H1 (cell line): ENCODE measurements at regions not wholly inside any gene's neighbourhood (a gene's known extent, or its start where the extent isn't known, plus 50 kb on each side); places are given as distances from the start of the nearest gene placed in this dataset.

Experiments
- CTCF ChIA-PET: fragments of 300-600 bp; sonication (Branson Sonifier 250); formaldehyde crosslinking; loops from one replicate; lab custom pipeline; 2021; ENCODE audit not compliant: partially characterized antibody; lab: Charles Lee
- POLR2A ChIA-PET: fragments of 300-600 bp; sonication (Branson Sonifier 250); formaldehyde crosslinking; loops from one replicate; lab custom pipeline; 2021; ENCODE audit warnings: inconsistent platforms; ENCODE audit not compliant: partially characterized antibody; lab: Charles Lee
- DNase-seq, 2 experiments: peaks; one replicate each; pipeline versions ENCODE4 v3.0.0 to v3.0.0-alpha.2; 2010 to 2022; ENCODE audit warnings: low spot score in 2 of 2, low read depth in 1 of 2, mixed read lengths in 1 of 2
- FAIRE-seq: peaks from 2 replicates; lab custom pipeline; 2011; peaks lifted over from hg19 to GRCh38; lab: Jason Lieb, UNC
- H2AFZ ChIP-seq: 2 replicates; pipeline ENCODE4 v1.8.1; 2012; ENCODE audit warnings: low read length, inconsistent platforms
- H2AK5ac ChIP-seq: 2 replicates; pipeline ENCODE4 v1.6.1; 2013; ENCODE audit warnings: low read depth, low read length
- H2BK120ac ChIP-seq: replicated peaks from 2 replicates; pipeline ENCODE3; 2013; ENCODE audit warnings: low read depth, low read length, inconsistent platforms
- H2BK12ac ChIP-seq: 2 replicates; pipeline ENCODE4 v1.6.1; 2013; ENCODE audit warnings: low read depth, low read length
- H2BK15ac ChIP-seq: 2 replicates; pipeline ENCODE4 v1.6.1; 2013; ENCODE audit warnings: low read length
- H2BK20ac ChIP-seq: 2 replicates; pipeline ENCODE4 v1.6.1; 2013; ENCODE audit warnings: low read length
- H2BK5ac ChIP-seq: 2 replicates; pipeline ENCODE4 v1.6.1; 2013; ENCODE audit warnings: low read depth, low read length
- H3K14ac ChIP-seq: 2 replicates; pipeline ENCODE4 v1.6.1; 2013; ENCODE audit warnings: inconsistent platforms; ENCODE audit not compliant: insufficient read length
- H3K18ac ChIP-seq: 2 replicates; pipeline ENCODE4 v1.6.1; 2013; ENCODE audit warnings: low read length; ENCODE audit errors: extremely low read depth
- H3K23ac ChIP-seq: 2 replicates; pipeline ENCODE4 v1.6.1; 2013; ENCODE audit warnings: inconsistent platforms; ENCODE audit not compliant: insufficient read length
- H3K23me2 ChIP-seq: 2 replicates; pipeline ENCODE4 v1.6.1; 2013; ENCODE audit warnings: low read depth, low read length
- H3K27ac ChIP-seq: 2 replicates; pipeline ENCODE4 v1.6.1; 2011; ENCODE audit warnings: low read depth, low read length, inconsistent platforms
- H3K27me3 ChIP-seq, 4 experiments: replicated peaks in 1 of 4; 1 replicate in 1 of 4; 2 replicates in 3 of 4; pipeline versions ENCODE4 v1.6.1 to v1.8.1; 2011 to 2013; ENCODE audit warnings: low read length in 3 of 4, mild to moderate bottlenecking in 3 of 4, inconsistent platforms in 2 of 4, mixed read lengths in 2 of 4, moderate library complexity in 1 of 4; ENCODE audit not compliant: control insufficient read depth in 3 of 4, insufficient read depth in 3 of 4; ENCODE audit errors: extremely low read depth in 1 of 4
- H3K36me3 ChIP-seq, 4 experiments: 2 replicates each; pipeline versions ENCODE4 v1.6.1 to v1.8.1; 2011 to 2013; ENCODE audit warnings: mild to moderate bottlenecking in 4 of 4, low read length in 3 of 4, moderate library complexity in 2 of 4, control low read depth in 1 of 4, inconsistent platforms in 1 of 4; ENCODE audit not compliant: insufficient read depth in 4 of 4, control insufficient read depth in 2 of 4
- H3K4ac ChIP-seq: replicated peaks from 2 replicates; pipeline ENCODE3; 2013; ENCODE audit warnings: low read length, low read depth, mixed read lengths, inconsistent platforms; ENCODE audit not compliant: insufficient read length
- H3K4me1 ChIP-seq, 4 experiments: replicated peaks in 1 of 4; 1 replicate in 1 of 4; 2 replicates in 3 of 4; pipeline versions ENCODE4 v1.6.1 to v1.8.1; 2011 to 2013; ENCODE audit warnings: low read length in 3 of 4, inconsistent platforms in 2 of 4, mixed read lengths in 1 of 4; ENCODE audit not compliant: insufficient read depth in 4 of 4, control insufficient read depth in 3 of 4
- H3K4me2 ChIP-seq, 2 experiments: 2 replicates each; pipeline versions ENCODE4 v1.6.1 to v1.8.1; 2011 to 2013; ENCODE audit warnings: low read depth in 2 of 2, low read length in 2 of 2, control low read depth in 1 of 2, inconsistent platforms in 1 of 2, mild to moderate bottlenecking in 1 of 2; ENCODE audit not compliant: insufficient read depth in 1 of 2
- H3K4me3 ChIP-seq, 4 experiments: fragments of 200-600, 300-600 bp in 1 of 4; sonication (generic), shearing (Covaris generic), sonication (Bioruptor Twin) in 1 of 4; 2 replicates each; pipeline versions ENCODE4 v1.5.1 to v1.8.1; 2011 to 2016; ENCODE audit warnings: low read length in 4 of 4, low read depth in 3 of 4, control low read depth in 2 of 4, inconsistent platforms in 2 of 4, mild to moderate bottlenecking in 2 of 4, mixed read lengths in 1 of 4, moderate library complexity in 1 of 4; ENCODE audit not compliant: insufficient read depth in 2 of 4; ENCODE audit errors: extremely low read depth in 1 of 4
- H3K56ac ChIP-seq: replicated peaks from 2 replicates; pipeline ENCODE3; 2013; ENCODE audit warnings: low read depth, mild to moderate bottlenecking, mixed read lengths, low read length, inconsistent platforms; ENCODE audit not compliant: insufficient read length
- H3K79me1 ChIP-seq: 2 replicates; pipeline ENCODE4 v1.6.1; 2013; ENCODE audit warnings: low read depth, low read length, control low read depth
- H3K79me2 ChIP-seq, 2 experiments: 2 replicates each; pipeline versions ENCODE4 v1.6.1 to v1.8.1; 2012 to 2013; ENCODE audit warnings: low read length in 2 of 2, mild to moderate bottlenecking in 2 of 2, inconsistent platforms in 1 of 2; ENCODE audit not compliant: insufficient read depth in 2 of 2, control insufficient read depth in 1 of 2
- H3K9ac ChIP-seq, 4 experiments: replicated peaks in 1 of 4; 1 replicate in 1 of 4; 2 replicates in 3 of 4; pipeline versions ENCODE4 v1.6.1 to v1.8.1; 2011 to 2013; ENCODE audit warnings: low read depth in 3 of 4, low read length in 3 of 4, control low read depth in 2 of 4, mild to moderate bottlenecking in 2 of 4, moderate library complexity in 2 of 4, inconsistent platforms in 1 of 4; ENCODE audit errors: extremely low read depth in 1 of 4
- H3K9me3 ChIP-seq, 2 experiments: 2 replicates each; pipeline versions ENCODE4 v1.6.1 to v1.8.1; 2012 to 2013; ENCODE audit warnings: mild to moderate bottlenecking in 2 of 2, moderate library complexity in 2 of 2, control low read depth in 1 of 2, inconsistent platforms in 1 of 2, low read depth in 1 of 2, low read length in 1 of 2, mixed read lengths in 1 of 2; ENCODE audit not compliant: insufficient read depth in 2 of 2
- H4K20me1 ChIP-seq, 2 experiments: replicated peaks in 1 of 2; 2 replicates each; pipeline versions ENCODE3 to v1.8.1; 2011 to 2013; ENCODE audit warnings: inconsistent platforms in 2 of 2, low read length in 2 of 2, mild to moderate bottlenecking in 1 of 2; ENCODE audit not compliant: insufficient read depth in 2 of 2, control insufficient read depth in 1 of 2
- H4K5ac ChIP-seq: 2 replicates; pipeline ENCODE4 v1.6.1; 2013; ENCODE audit warnings: low read length, low read depth, mixed read lengths, inconsistent platforms; ENCODE audit not compliant: insufficient read length
- H4K8ac ChIP-seq: 2 replicates; pipeline ENCODE4 v1.8.0; 2013; ENCODE audit warnings: mild to moderate bottlenecking, moderate library complexity, low read length, inconsistent platforms; ENCODE audit not compliant: insufficient read depth; ENCODE audit errors: extremely low read depth
- H4K91ac ChIP-seq: replicated peaks from 2 replicates; pipeline ENCODE3; 2013; ENCODE audit warnings: low read length, mixed read lengths, inconsistent platforms; ENCODE audit not compliant: insufficient read length
- BRCA1 ChIP-seq: IDR thresholded peaks from 2 replicates; pipeline ENCODE4 v1.6.1; 2012; ENCODE audit warnings: low read depth, low read length, improper control_type of control experiment
- CEBPB ChIP-seq: IDR thresholded peaks from 2 replicates; pipeline ENCODE4 v1.6.1; 2012; ENCODE audit warnings: low read depth, low read length
- CTBP2 ChIP-seq: IDR thresholded peaks from 2 replicates; pipeline ENCODE4 v1.7.0; 2011; ENCODE audit warnings: borderline replicate concordance, mild to moderate bottlenecking, moderate library complexity, mixed read lengths, low read length; ENCODE audit not compliant: insufficient read depth, insufficient read length
- GABPA ChIP-seq: IDR thresholded peaks from 2 replicates; pipeline ENCODE4 v1.6.1; 2011; ENCODE audit warnings: mild to moderate bottlenecking, low read length, moderate library complexity, borderline replicate concordance; ENCODE audit not compliant: insufficient read depth
- HDAC6 ChIP-seq: IDR thresholded peaks from one replicate; pipeline ENCODE4 v1.7.1; 2012; ENCODE audit warnings: low read depth, mild to moderate bottlenecking, inconsistent platforms, low read length, moderate library complexity
- JUN ChIP-seq: IDR thresholded peaks from 2 replicates; pipeline ENCODE4 v1.6.1; 2011; ENCODE audit warnings: low read depth, mild to moderate bottlenecking, improper control_type of control experiment, low read length
- NRF1 ChIP-seq: IDR thresholded peaks from 2 replicates; pipeline ENCODE4 v1.6.1; 2011; ENCODE audit warnings: mild to moderate bottlenecking, low read depth, low read length, improper control_type of control experiment
- SIRT6 ChIP-seq: IDR thresholded peaks from one replicate; pipeline ENCODE4 v1.7.1; 2012; ENCODE audit warnings: low read length, inconsistent platforms
- SP2 ChIP-seq: IDR thresholded peaks from 2 replicates; pipeline ENCODE4 v1.6.1; 2012; ENCODE audit warnings: mild to moderate bottlenecking, low read length, inconsistent platforms
- TEAD4 ChIP-seq: IDR thresholded peaks from 2 replicates; pipeline ENCODE4 v1.6.1; 2012; ENCODE audit warnings: low read depth, low read length, inconsistent platforms, mixed read lengths
- YY1 ChIP-seq: IDR thresholded peaks from 2 replicates; pipeline ENCODE4 v1.6.1; 2011; ENCODE audit warnings: low read depth, mild to moderate bottlenecking, low read length
- WGBS, 2 experiments: shearing (Covaris generic) in 1 of 2; methylation state at CpG; one replicate each; pipeline versions ENCODE4 v1.1.6 to v1.1.7; 2013 to 2015; ENCODE audit warnings: low lambda C conversion rate in 2 of 2, mixed read lengths in 2 of 2, inconsistent platforms in 1 of 2, low coverage in 1 of 2, missing lambda C conversion rate in 1 of 2; ENCODE audit not compliant: insufficient replicate concordance in 2 of 2, insufficient coverage in 1 of 2, insufficient read length in 1 of 2; ENCODE audit errors: extremely low coverage in 1 of 2, missing lambda C conversion rate in 1 of 2; 5-methylcytosine and 5-hydroxymethylcytosine counted together
- TF ChIP-seq, protein P1 (sequence below): IDR thresholded peaks from 2 replicates; pipeline ENCODE4 v1.6.1; 2012; ENCODE audit warnings: low read length, inconsistent platforms

DNA sequence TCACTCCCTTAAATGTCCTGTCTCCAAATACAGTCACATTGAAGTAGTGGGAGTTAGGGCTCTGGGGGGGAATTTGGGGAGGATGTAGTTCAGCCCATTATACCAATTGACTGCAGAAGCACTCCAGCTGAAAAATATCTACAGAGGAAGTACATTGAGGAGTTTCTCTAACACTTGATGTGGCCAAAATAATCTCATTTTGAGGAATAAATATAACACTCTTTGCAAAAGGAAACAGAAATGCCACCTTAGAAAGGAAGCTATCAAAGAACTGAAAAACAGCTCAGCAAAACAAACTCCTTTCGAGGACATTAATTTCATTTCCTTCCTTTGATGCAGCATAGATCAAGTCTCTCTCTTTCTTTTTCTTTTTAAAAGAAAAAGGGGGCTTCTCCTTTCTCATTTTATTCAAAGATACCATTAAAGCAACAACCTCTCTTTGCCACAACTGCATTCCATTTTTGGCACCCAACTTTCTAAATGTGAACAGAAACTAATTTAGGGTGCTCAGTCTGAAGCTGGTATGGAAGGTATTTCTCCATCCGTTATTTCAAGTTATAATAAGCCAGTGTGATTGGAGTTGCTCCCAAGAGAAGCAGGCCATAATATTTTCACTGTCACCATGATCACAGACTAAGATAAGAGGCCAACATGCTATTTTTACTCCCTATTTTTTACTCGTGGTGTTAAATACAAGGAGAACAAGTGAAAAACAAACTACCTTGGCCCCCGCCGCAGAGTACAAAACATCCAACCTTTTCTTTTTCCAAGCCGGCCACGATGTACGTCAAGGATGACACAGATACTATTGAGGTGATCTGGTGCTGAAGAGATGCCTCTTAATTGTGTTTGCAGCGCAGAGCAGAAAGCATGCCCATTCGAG is 230.4 kb upstream of the GATB start:
- Histone ChIP-seq H3K4me2 (no peak overlapping the region), H2BK15ac (no peak overlapping the region), H2BK12ac (no peak overlapping the region), H3K4ac (no peak overlapping the region), H3K79me2 (no peaks in the 10 kb centered on the region), H2BK5ac (no peak overlapping the region), H4K91ac (no peak overlapping the region), H3K9me3 (0 out of 4 replicates have a peak, but pooled peaks cover 0 to 2% of the 10 kb centered on the region in 2 experiments), H4K20me1 (no peaks in the 10 kb centered on the region), H3K27me3 (no peaks in the 10 kb centered on the region), H3K23me2 (no peaks in the 10 kb centered on the region), H2AFZ (no peak overlapping the region), H3K56ac (no peak overlapping the region), H3K36me3 (no peaks in the 10 kb centered on the region), H3K14ac (no peak overlapping the region), H2BK120ac (no peak overlapping the region), H3K9ac (no peak overlapping the region), H3K18ac (no peak overlapping the region), H2AK5ac (no peak overlapping the region), H4K8ac (no peak overlapping the region), H3K23ac (no peak overlapping the region), H4K5ac (no peak overlapping the region), H2BK20ac (no peak overlapping the region), H3K4me3 (no peak overlapping the region), H3K79me1 (no peaks in the 10 kb centered on the region), H3K4me1 (peaks cover 0 to 12% (median 6%) of the 10 kb centered on the region in 4 experiments; a peak in 3 of 7 replicates), H3K27ac (no peak overlapping the region)
- DNase-seq (no peak), FAIRE-seq (no peak)
- WGBS, 2 experiments: 83% methylated on average over 10 of the region's 10 CpGs; no CpG with 5 or more reads in 1 of the 2 experiments
- ChIA-PET CTCF (interaction anchor here (1.8 kb wide), 1 partner anchor 14 kb away, joined by 3 read pairs; no protein-coding TSS in a partner anchor), POLR2A (no interaction called here)
- TF ChIP-seq NRF1 (no peak), SIRT6 (no peak), JUN (no peak), GABPA (no peak), BRCA1 (no peak), HDAC6 (no peak), TEAD4 (no peak), SP2 (no peak), YY1 (no peak), CEBPB (no peak), CTBP2 (no peak)
- TF ChIP-seq, protein P1, sequence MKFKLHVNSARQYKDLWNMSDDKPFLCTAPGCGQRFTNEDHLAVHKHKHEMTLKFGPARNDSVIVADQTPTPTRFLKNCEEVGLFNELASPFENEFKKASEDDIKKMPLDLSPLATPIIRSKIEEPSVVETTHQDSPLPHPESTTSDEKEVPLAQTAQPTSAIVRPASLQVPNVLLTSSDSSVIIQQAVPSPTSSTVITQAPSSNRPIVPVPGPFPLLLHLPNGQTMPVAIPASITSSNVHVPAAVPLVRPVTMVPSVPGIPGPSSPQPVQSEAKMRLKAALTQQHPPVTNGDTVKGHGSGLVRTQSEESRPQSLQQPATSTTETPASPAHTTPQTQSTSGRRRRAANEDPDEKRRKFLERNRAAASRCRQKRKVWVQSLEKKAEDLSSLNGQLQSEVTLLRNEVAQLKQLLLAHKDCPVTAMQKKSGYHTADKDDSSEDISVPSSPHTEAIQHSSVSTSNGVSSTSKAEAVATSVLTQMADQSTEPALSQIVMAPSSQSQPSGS: no peak
